Breast epithelium (tissue), 4 donors: ENCODE measurements at regions not wholly inside any gene's neighbourhood (a gene's known extent, or its start where the extent isn't known, plus 50 kb on each side); places are given as distances from the start of the nearest gene placed in this dataset.
"Not testable (repeated sequence)": the region's sequence is repeated elsewhere in the genome, so short reads cannot be mapped to it uniquely, and the experiment has no call there.

ENCODE experiments used
- DNase-seq, 2 donors: peaks; one replicate each; pipeline ENCODE4 v3.0.0-alpha.2; 2019; ENCODE audit warnings: low spot score in 2 of 2
- H3K27ac ChIP-seq, 2 donors: fragments of 200-600 bp; sonication (generic) in 1 of 2; one replicate each; pipeline ENCODE4 v1.5.1; 2016 to 2019; ENCODE audit warnings: mild to moderate bottlenecking in 1 of 2
- H3K27me3 ChIP-seq, 2 donors: fragments of 200-600 bp; sonication (generic) in 1 of 2; one replicate each; pipeline versions ENCODE4 v1.5.1 to v1.6.0; 2017 to 2019; ENCODE audit warnings: control low read depth in 1 of 2, mild to moderate bottlenecking in 1 of 2
- H3K36me3 ChIP-seq: fragments of 200-600 bp; one replicate; pipeline ENCODE4 v1.5.1; 2019
- H3K4me1 ChIP-seq, 2 donors: fragments of 200-600 bp; sonication (generic); one replicate each; pipeline ENCODE4 v1.5.1; 2016 to 2019; ENCODE audit warnings: control low read depth in 1 of 2
- H3K4me3 ChIP-seq, 3 donors: fragments of 200-600 bp; sonication (generic); 1 replicate in 2 of 3; 2 replicates in 1 of 3; pipeline ENCODE4 v1.5.1; 2016 to 2019; ENCODE audit warnings: mild to moderate bottlenecking in 3 of 3, moderate library complexity in 2 of 3
- H3K9me3 ChIP-seq, 2 donors: fragments of 200-600 bp; sonication (generic) in 1 of 2; one replicate each; pipeline ENCODE4 v1.5.1; 2016 to 2019; ENCODE audit warnings: control low read depth in 1 of 2
- POLR2A ChIP-seq: fragments of 450-650 bp; IDR thresholded peaks from one replicate; pipeline ENCODE4 v1.6.1; 2016; ENCODE audit warnings: antibody characterized with exemption, mild to moderate bottlenecking, moderate library complexity
- POLR2AphosphoS5 ChIP-seq, 3 donors: sonication (generic); formaldehyde crosslinking; IDR thresholded peaks; one replicate each; pipeline ENCODE4 v1.6.1; 2017; ENCODE audit warnings: antibody characterized with exemption in 3 of 3
- intact Hi-C: fragments of 100-400 bp; cut with DNase I; formaldehyde crosslinking; loops from one replicate; pipeline ENCODE4 v1.15.1; 2023; ENCODE audit warnings: low total_unique reads
- TF ChIP-seq, protein P1 (sequence below), 3 donors: fragments of 450-650 bp; IDR thresholded peaks; one replicate each; pipeline ENCODE4 v1.5.1; 2016 to 2017; ENCODE audit warnings: antibody characterized with exemption in 3 of 3, mild to moderate bottlenecking in 3 of 3, moderate library complexity in 3 of 3

GRCh38 chr11:23480736-23481135 lies 620.5 kb upstream of the CCDC179 start:
- Histone ChIP-seq H3K36me3 (no peaks in the 10 kb centered on the region), H3K27ac (no peak overlapping the region), H3K9me3 (peaks cover 0 to 6% of the 10 kb centered on the region in 2 donors), H3K4me1 (no peaks in the 10 kb centered on the region), H3K27me3 (no peaks in the 10 kb centered on the region), H3K4me3 (no peak overlapping the region)
- intact Hi-C loops = no loop called here
- TF ChIP-seq, protein P1, sequence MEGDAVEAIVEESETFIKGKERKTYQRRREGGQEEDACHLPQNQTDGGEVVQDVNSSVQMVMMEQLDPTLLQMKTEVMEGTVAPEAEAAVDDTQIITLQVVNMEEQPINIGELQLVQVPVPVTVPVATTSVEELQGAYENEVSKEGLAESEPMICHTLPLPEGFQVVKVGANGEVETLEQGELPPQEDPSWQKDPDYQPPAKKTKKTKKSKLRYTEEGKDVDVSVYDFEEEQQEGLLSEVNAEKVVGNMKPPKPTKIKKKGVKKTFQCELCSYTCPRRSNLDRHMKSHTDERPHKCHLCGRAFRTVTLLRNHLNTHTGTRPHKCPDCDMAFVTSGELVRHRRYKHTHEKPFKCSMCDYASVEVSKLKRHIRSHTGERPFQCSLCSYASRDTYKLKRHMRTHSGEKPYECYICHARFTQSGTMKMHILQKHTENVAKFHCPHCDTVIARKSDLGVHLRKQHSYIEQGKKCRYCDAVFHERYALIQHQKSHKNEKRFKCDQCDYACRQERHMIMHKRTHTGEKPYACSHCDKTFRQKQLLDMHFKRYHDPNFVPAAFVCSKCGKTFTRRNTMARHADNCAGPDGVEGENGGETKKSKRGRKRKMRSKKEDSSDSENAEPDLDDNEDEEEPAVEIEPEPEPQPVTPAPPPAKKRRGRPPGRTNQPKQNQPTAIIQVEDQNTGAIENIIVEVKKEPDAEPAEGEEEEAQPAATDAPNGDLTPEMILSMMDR (IDR thresholded peaks at IDR 0.05) = no peak
- TF ChIP-seq POLR2A = no peak
- TF ChIP-seq POLR2AphosphoS5 (IDR thresholded peaks at IDR 0.05) = no peak
- DNase-seq = no peak

- H3K4me1 ChIP-seq, H3K36me3 ChIP-seq, DNase-seq, H3K27me3 ChIP-seq, H3K27ac ChIP-seq, H3K4me3 ChIP-seq, intact Hi-C loops: not testable (repeated sequence)
- H3K9me3 ChIP-seq = peaks cover 0 to 11% of the 10 kb centered on the region in 2 donors
Measured at GRCh38 chr11:23484146-23484545, 623.9 kb upstream of the CCDC179 start.

DNA sequence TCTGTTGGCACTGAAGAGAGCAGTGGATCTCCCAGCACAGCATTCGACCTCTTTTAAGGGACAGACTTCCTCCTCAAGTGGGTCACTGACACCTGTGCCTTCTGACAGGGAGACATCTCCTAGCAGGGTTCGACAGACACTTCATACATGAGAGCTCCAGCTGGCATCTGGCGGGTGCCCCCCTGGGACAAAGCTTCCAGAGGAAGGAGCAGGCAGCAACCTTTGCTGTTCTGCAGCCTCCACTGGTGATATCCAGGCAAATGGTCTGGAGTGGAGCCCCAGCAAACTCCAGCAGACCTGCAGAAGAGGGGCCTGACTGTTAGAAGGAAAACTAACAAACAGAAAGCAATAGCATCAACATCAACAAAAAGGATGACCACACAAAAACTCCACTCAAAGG lies 624.3 kb upstream of the CCDC179 start:
- H3K9me3 ChIP-seq = peaks cover 0 to 11% of the 10 kb centered on the region in 2 donors
- H3K4me1 ChIP-seq, H3K4me3 ChIP-seq, DNase-seq, H3K27me3 ChIP-seq, intact Hi-C loops, H3K36me3 ChIP-seq, H3K27ac ChIP-seq: not testable (repeated sequence)

GRCh38 chr11:23490557-23491235 lies 630.4 kb upstream of the CCDC179 start:
- intact Hi-C loops = no loop called here
- Histone ChIP-seq H3K4me3 (no peak overlapping the region), H3K9me3 (peaks cover 0 to 5% of the 10 kb centered on the region in 2 donors), H3K27me3 (no peaks in the 10 kb centered on the region), H3K4me1 (no peaks in the 10 kb centered on the region), H3K36me3 (no peaks in the 10 kb centered on the region), H3K27ac (no peak overlapping the region)
- TF ChIP-seq POLR2A (no peak), POLR2AphosphoS5 (IDR thresholded peaks at IDR 0.05) (no peak)
- TF ChIP-seq, protein P1 (IDR thresholded peaks at IDR 0.05) = no peak
- DNase-seq = no peak

GRCh38 chr11:23494981-23495380 lies 634.7 kb upstream of the CCDC179 start:
- no peak overlapping the region for H3K27ac ChIP-seq
- H3K9me3 ChIP-seq = no peaks in the 10 kb centered on the region
- no peaks in the 10 kb centered on the region for H3K36me3 ChIP-seq
- DNase-seq = no peak
- intact Hi-C loops = no loop called here
- H3K27me3 ChIP-seq = no peaks in the 10 kb centered on the region
- H3K4me3 ChIP-seq = no peak overlapping the region
- TF ChIP-seq, protein P1 (IDR thresholded peaks at IDR 0.05) = no peak
- TF ChIP-seq POLR2A (no peak), POLR2AphosphoS5 (IDR thresholded peaks at IDR 0.05) (no peak)
- H3K4me1 ChIP-seq = no peaks in the 10 kb centered on the region

DNA sequence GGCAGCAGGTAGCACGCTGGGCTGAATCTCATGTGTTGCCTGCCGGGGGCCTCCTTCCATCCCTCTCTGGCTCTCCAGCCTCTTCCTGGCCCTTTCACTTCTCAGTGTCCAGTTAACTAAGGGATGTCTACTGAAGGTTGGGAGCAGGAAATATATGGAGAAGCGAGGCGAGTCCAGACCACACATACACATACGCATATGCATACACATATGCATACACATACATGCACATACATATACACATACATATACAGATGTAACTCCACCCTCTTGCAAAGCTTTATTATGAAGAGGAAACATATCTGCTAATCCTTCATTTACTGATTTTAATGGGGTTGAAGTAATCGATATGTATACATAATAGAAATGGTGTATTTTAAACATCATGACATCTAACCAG lies 636.1 kb upstream of the CCDC179 start:
- H3K9me3 ChIP-seq = no peaks in the 10 kb centered on the region
- no peak for DNase-seq
- H3K4me1 ChIP-seq = no peaks in the 10 kb centered on the region
- H3K36me3 ChIP-seq = no peaks in the 10 kb centered on the region
- no peak overlapping the region for H3K4me3 ChIP-seq
- no peaks in the 10 kb centered on the region for H3K27me3 ChIP-seq
- TF ChIP-seq POLR2A (no peak), POLR2AphosphoS5 (IDR thresholded peaks at IDR 0.05) (no peak)
- TF ChIP-seq, protein P1 (IDR thresholded peaks at IDR 0.05) = no peak
- no peak overlapping the region for H3K27ac ChIP-seq
- intact Hi-C loops = no loop called here
